GM18519 (cell line): ENCODE measurements at regions not wholly inside any gene's neighbourhood (a gene's known extent, or its start where the extent isn't known, plus 50 kb on each side); places are given as distances from the start of the nearest gene placed in this dataset.

Experiments used
- ATAC-seq: cut with Tn5 transposase; IDR thresholded peaks from one replicate; pipeline ENCODE4 v1.9.1; 2021; ENCODE audit warnings: mild to moderate bottlenecking, moderate library complexity; ENCODE audit not compliant: unreplicated experiment, low FRiP score

- ATAC-seq: no peak
Measured at GRCh38 chr10:60573336-60573735, 183.7 kb upstream of the ANK3 start.

GRCh38 chr10:60572511-60573194, 183.0 kb upstream of the ANK3 start:
- ATAC-seq: no peak

GRCh38 chr10:60570896-60571295, 181.2 kb upstream of the ANK3 start:
- no peak for ATAC-seq

GRCh38 chr10:60570272-60570865, 180.7 kb upstream of the ANK3 start:
- no peak for ATAC-seq

- no peak for ATAC-seq
Measured at GRCh38 chr10:60569681-60570080, 180.0 kb upstream of the ANK3 start.

GRCh38 chr10:60566096-60566495, 176.4 kb upstream of the ANK3 start:
- no peak for ATAC-seq

GRCh38 chr10:60565492-60565891, 175.8 kb upstream of the ANK3 start:
- ATAC-seq: no peak

- no peak for ATAC-seq
Measured at GRCh38 chr10:60564475-60564874, 174.8 kb upstream of the ANK3 start.

- no peak for ATAC-seq
Measured at GRCh38 chr10:60560451-60560850, 170.8 kb upstream of the ANK3 start.

- no peak for ATAC-seq
Measured at GRCh38 chr10:60555700-60556099, 166.0 kb upstream of the ANK3 start.

- peak; percentile 63 for ATAC-seq
Measured at GRCh38 chr10:60549686-60550085, 160.0 kb upstream of the ANK3 start.

GRCh38 chr10:60542657-60543056, 153.0 kb upstream of the ANK3 start:
- ATAC-seq: no peak

- no peak for ATAC-seq
Measured at GRCh38 chr10:60541451-60541850, 151.8 kb upstream of the ANK3 start.

GRCh38 chr10:60537697-60538096, 148.0 kb upstream of the ANK3 start:
- no peak for ATAC-seq

- no peak for ATAC-seq
Measured at GRCh38 chr10:60536529-60537114, 146.9 kb upstream of the ANK3 start.

GRCh38 chr10:60535427-60535826, 145.8 kb upstream of the ANK3 start:
- ATAC-seq: peak; percentile 27

- ATAC-seq: peak; percentile 39
Measured at GRCh38 chr10:60534761-60535389, 145.2 kb upstream of the ANK3 start.

- ATAC-seq: no peak
Measured at GRCh38 chr10:60532696-60533468, 143.2 kb upstream of the ANK3 start.

GRCh38 chr10:60531006-60531405, 141.3 kb upstream of the ANK3 start:
- ATAC-seq: no peak

GRCh38 chr10:60527676-60528075, 138.0 kb upstream of the ANK3 start:
- no peak for ATAC-seq
